ENCODE measurements at regions not wholly inside any gene's neighbourhood (a gene's known extent, or its start where the extent isn't known, plus 50 kb on each side); places are given as distances from the start of the nearest gene placed in this dataset.
A peak's percentile ranks its signal among the peaks of the same experiment; 100 is the strongest.
"Not testable (repeated sequence)": the region's sequence is repeated elsewhere in the genome, so short reads cannot be mapped to it uniquely, and the experiment has no call there.

- no peak for DNase-seq
Observed at GRCh38 chr6:130676077-130676772, 151.0 kb upstream of the SMLR1 start.

GRCh38 chr6:130676773-130677144 is 150.4 kb upstream of the SMLR1 start:
- no peak for DNase-seq

GRCh38 chr6:130677312-130677711 is 149.9 kb upstream of the SMLR1 start:
- no peak for DNase-seq

- DNase-seq = no peak
Observed at GRCh38 chr6:130677766-130678165, 149.4 kb upstream of the SMLR1 start.

- no peak for DNase-seq
Observed at GRCh38 chr6:130679684-130680083, 147.5 kb upstream of the SMLR1 start.

GRCh38 chr6:130680116-130680515 is 147.1 kb upstream of the SMLR1 start:
- DNase-seq = no peak

- no peak for DNase-seq
Observed at GRCh38 chr6:130681028-130681427, 146.2 kb upstream of the SMLR1 start.

GRCh38 chr6:130682066-130682465 is 145.1 kb upstream of the SMLR1 start:
- DNase-seq = no peak

GRCh38 chr6:130683761-130684517 is 143.3 kb upstream of the SMLR1 start:
- DNase-seq = no peak

- DNase-seq = no peak
Observed at GRCh38 chr6:130692659-130693058, 134.5 kb upstream of the SMLR1 start.

GRCh38 chr6:130693944-130694343 is 133.3 kb upstream of the SMLR1 start:
- DNase-seq = no peak

GRCh38 chr6:130694606-130695005 is 132.6 kb upstream of the SMLR1 start:
- DNase-seq = no peak

- DNase-seq = no peak
Observed at GRCh38 chr6:130696806-130697205, 130.4 kb upstream of the SMLR1 start.

GRCh38 chr6:130697271-130697994 is 129.8 kb upstream of the SMLR1 start:
- DNase-seq = no peak

- DNase-seq = peak; percentile 46
Observed at GRCh38 chr6:130697995-130698535, 129.1 kb upstream of the SMLR1 start.

- DNase-seq = no peak
Observed at GRCh38 chr6:130699742-130700141, 127.5 kb upstream of the SMLR1 start.

- DNase-seq = no peak
Observed at GRCh38 chr6:130700397-130700796, 126.8 kb upstream of the SMLR1 start.

- no peak for DNase-seq
Observed at GRCh38 chr6:130708338-130708737, 118.9 kb upstream of the SMLR1 start.

GRCh38 chr6:130711641-130712040 is 115.6 kb upstream of the SMLR1 start:
- not testable (repeated sequence) for DNase-seq

GRCh38 chr6:130713144-130713543 is 114.1 kb upstream of the SMLR1 start:
- no peak for DNase-seq

GRCh38 chr6:130715058-130715457 is 112.1 kb upstream of the SMLR1 start:
- no peak for DNase-seq

- no peak for DNase-seq
Observed at GRCh38 chr6:130716466-130716865, 110.7 kb upstream of the SMLR1 start.

- DNase-seq = no peak
Observed at GRCh38 chr6:130717657-130718056, 109.5 kb upstream of the SMLR1 start.

All from activated gamma-delta T cell treated with Interleukin-2 at 50 U/mL for 16 hours (primary cell).